Fibroblast of skin of left biceps (primary cell): ENCODE measurements at regions not wholly inside any gene's neighbourhood (a gene's known extent, or its start where the extent isn't known, plus 50 kb on each side); places are given as distances from the start of the nearest gene placed in this dataset.
"Not testable (repeated sequence)": the region's sequence is repeated elsewhere in the genome, so short reads cannot be mapped to it uniquely, and the experiment has no call there.

ENCODE experiments used
- DNase-seq, 2 experiments: peaks; one replicate each; pipeline ENCODE4 v3.0.0-alpha.2; 2013; ENCODE audit warnings: low read depth in 2 of 2

DNA sequence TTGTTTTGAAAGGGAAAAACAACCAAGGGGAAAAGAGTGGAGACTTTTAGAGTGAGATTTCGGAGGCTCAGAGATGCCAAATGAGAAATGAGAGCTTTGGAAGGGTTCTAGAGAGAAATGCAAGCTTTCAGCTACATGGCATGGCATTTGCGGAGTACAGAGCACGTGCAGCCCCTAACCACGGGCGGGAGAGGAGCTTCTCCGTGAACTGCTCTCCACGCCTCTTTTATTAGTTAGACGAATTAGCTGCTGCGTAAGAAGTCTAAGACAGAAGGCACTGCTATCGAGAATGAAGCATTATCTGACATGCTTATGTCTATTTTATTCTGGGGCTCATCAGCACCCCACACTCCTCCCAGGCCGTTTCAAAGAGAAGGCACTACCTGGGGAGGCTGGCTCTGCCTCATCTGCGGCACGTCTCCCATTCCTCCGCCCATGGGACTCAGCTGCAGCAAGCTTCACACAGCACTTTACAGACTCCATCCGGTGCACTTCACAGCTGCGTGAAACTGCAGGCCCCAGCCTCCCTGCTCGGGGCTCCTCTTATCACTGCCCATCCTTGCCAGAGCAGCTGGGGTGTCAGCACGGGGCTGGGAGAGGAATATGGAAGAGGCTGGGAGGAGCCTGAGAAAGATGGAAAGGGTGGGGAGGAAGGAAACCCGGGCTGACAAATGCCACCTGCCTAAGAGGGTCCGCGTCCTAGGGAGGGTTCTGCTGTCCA lies 207.3 kb upstream of the APCDD1 start:
- DNase-seq = no peak

GRCh38 chr18:10247742-10248082 lies 206.7 kb upstream of the APCDD1 start:
- DNase-seq = no peak

DNA sequence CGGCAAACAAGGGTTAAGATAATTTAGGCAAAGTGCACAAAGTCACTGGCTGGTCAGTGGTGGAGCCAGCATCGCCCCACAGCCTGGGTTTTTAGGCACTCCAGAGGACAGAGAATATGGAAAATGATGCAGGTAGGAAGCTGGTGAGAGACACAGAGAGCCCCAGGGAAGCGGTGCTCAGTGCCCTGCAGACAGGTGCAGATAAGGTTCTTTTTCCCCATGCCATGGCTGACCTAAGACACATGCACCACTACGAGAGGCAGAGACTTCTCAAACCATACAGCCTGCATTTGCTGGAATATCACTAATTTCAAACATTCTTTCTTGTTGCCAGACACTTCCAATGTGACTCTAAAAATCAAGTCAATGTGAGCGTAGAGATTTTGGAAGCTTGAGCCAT lies 205.7 kb upstream of the APCDD1 start:
- no peak for DNase-seq

- no peak for DNase-seq
These were observed 205.2 kb upstream of the APCDD1 start for GRCh38 chr18:10249270-10249669.

GRCh38 chr18:10249801-10250200 lies 204.6 kb upstream of the APCDD1 start:
- no peak for DNase-seq

GRCh38 chr18:10252494-10252893 lies 201.9 kb upstream of the APCDD1 start:
- no peak for DNase-seq

- DNase-seq = no peak
These were observed 201.3 kb upstream of the APCDD1 start for GRCh38 chr18:10252952-10253705.

- not testable (repeated sequence) for DNase-seq
These were observed 198.2 kb upstream of the APCDD1 start for GRCh38 chr18:10256276-10256675.

DNA sequence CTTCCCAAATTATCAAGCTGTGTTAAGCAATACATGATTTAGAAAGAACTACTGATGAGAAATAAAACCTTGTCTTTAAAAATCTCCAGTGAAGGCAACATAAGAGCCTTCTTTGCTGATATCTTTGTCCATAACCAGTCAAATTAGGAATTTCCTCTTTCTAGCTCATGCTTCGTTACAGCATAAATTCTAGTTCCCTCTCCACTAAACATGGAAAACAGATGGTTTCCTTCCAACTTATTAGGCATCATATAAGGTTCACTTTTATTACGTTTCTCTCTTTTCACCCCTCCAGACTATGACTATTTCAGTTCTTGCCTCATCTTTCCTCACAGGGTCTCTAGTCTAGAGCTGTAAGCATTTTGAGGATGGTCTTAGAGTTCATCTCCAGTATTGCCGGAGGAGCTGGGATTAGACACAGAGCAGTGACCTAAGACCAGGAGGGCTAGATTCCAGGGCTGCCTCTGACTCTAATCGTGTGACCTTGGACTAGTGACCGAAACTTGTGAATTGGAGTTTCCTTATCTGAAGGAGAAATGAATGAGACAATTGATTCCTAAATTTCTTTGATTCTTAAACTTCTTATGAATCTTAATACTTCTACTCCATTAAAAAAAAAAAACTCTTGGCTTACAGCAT lies 195.5 kb upstream of the APCDD1 start:
- DNase-seq = no peak

- DNase-seq = peak in 1 of 2 experiments; percentile 45
These were observed 194.5 kb upstream of the APCDD1 start for GRCh38 chr18:10259901-10260300.

- DNase-seq = no peak
These were observed 192.8 kb upstream of the APCDD1 start for GRCh38 chr18:10261344-10262276.

- DNase-seq = no peak
These were observed 191.9 kb upstream of the APCDD1 start for GRCh38 chr18:10262566-10262965.

GRCh38 chr18:10264260-10264659 lies 190.2 kb upstream of the APCDD1 start:
- DNase-seq = no peak

DNA sequence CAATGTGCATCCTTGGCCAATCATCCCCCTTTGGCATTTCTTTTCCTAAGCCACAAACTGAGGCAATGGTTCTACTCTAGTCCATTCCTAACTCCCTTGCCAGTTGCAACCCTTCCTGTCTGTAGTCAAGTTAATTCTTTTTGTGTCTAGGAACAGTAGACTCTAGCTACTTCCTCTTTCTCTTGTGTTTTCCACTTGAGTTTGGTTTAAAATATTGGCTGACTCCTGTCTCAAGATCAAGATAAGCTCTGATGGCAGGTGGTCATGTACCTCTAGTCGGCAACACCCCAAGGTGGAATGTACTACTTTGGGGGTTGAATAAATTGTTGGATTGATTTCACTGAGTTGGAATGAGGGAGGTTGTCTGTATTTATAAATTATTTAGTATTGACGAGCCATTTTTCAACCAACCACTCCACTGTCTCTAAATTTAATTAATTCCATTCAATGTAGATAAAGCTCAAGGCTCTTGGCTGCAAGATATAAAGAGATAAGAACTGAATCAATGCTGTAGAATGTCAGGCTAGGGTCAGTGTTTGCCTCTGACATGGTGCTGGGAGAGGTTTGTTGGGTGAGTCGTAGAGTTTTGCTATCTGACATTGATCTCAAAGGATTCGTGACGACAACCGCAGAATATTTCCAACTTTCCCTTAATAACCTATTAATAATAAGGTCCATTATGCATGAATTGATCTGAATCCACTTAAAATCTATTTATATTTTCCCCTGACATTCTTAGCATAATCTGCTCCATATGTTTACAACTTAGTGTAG lies 188.7 kb upstream of the APCDD1 start:
- DNase-seq = peak; percentile 33 to 35

DNA sequence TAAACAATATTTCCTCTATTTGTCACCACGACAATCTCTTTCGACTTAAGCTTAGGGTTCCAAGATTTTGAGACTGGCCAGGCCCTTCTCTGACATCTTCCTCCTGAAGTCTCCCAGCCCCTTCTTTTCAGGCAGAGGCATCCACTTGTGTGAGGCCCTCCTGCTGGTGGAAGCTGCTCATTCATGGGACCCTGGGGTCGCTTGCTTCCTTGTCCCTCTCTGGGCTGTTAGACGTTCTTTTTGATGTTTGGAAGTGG lies 188.2 kb upstream of the APCDD1 start:
- no peak for DNase-seq

- DNase-seq = no peak
These were observed 185.2 kb upstream of the APCDD1 start for GRCh38 chr18:10269261-10269660.

- no peak for DNase-seq
These were observed 184.3 kb upstream of the APCDD1 start for GRCh38 chr18:10270151-10270571.

- DNase-seq = no peak
These were observed 183.0 kb upstream of the APCDD1 start for GRCh38 chr18:10271481-10271880.

- DNase-seq = peak; percentile 79
These were observed 180.1 kb upstream of the APCDD1 start for GRCh38 chr18:10274301-10274700.

- DNase-seq = no peak
These were observed 178.9 kb upstream of the APCDD1 start for GRCh38 chr18:10275486-10275885.

GRCh38 chr18:10278265-10278664 lies 176.2 kb upstream of the APCDD1 start:
- DNase-seq = no peak
